ENCODE measurements at regions not wholly inside any gene's neighbourhood (a gene's known extent, or its start where the extent isn't known, plus 50 kb on each side); places are given as distances from the start of the nearest gene placed in this dataset.

DNA sequence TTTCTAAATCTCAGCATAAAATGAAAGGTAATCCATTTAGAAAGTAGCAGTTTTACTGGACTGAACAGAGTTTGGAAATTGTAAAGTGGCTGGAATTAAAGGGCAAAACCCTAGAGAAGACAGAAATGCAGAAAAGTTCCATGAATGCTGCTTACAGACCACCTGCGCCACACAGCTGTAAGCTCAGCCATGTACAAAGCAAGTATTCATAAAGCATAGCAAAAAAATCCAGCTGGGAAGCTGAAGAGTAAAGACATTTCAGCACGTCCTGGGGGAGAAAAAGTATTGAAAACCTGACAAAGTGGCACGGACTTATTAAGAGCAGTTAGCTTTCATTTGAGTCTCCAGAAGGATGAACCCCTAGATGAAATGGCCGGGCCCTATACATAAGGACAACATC is 220.1 kb upstream of the CNTN5 start:
- no peaks in the 10 kb centered on the region for H3K36me3 ChIP-seq (ENCODE audit: control insufficient read depth, insufficient read depth, low read length)
- no peaks in the 10 kb centered on the region for H3K9me3 ChIP-seq (ENCODE audit: control insufficient read depth, insufficient read depth, low read length)
- no TSS peak for BruUV-seq (replicated peaks)
- no peak overlapping the region for H4K91ac ChIP-seq (ENCODE audit: insufficient read depth, low read depth, low read length)
- intact Hi-C loops (cut with micrococcal nuclease): no loop called here
- no peak overlapping the region for H3K4me3 ChIP-seq (ENCODE audit: insufficient read depth, low read depth, low read length)
- H3K18ac ChIP-seq (ENCODE audit: low read depth, low read length): no peak overlapping the region
- dilution Hi-C loops (cut with HindIII; ENCODE audit: low sequenced_read_pairs, unreplicated experiment): no loop called here
- ATAC-seq (ENCODE audit: low read depth): no peak
- 0% methylated on average over 1 of the region's 4 CpGs; no CpG with 5 or more reads in 1 of the 2 experiments for WGBS, 2 experiments (ENCODE audit: extremely low coverage in 2 of 2, insufficient read length in 1 of 2)
- H3K23ac ChIP-seq (ENCODE audit: low read depth, low read length): no peak overlapping the region
- no peak overlapping the region for H3K4ac ChIP-seq (ENCODE audit: low read depth, low read length)
- no peak overlapping the region for H2BK20ac ChIP-seq (ENCODE audit: low read depth, low read length)
- H3K9ac ChIP-seq (ENCODE audit: low read depth, low read length): no peak overlapping the region
- ChIA-PET POLR2A (ENCODE audit: unreplicated experiment) (no interaction called here), CTCF (interaction anchor here (0.6 kb wide), 1 partner anchor 459 kb away, joined by 3 read pairs; no protein-coding TSS in a partner anchor)
- TF ChIP-seq CHD1 (IDR thresholded peaks at IDR 0.05; ENCODE audit: low read depth, low read length) (no peak), MAFK (IDR thresholded peaks at IDR 0.05; ENCODE audit: low read depth, low read length) (no peak), POLR2A (IDR thresholded peaks at IDR 0.05; ENCODE audit: low read depth, low read length) (no peak), RCOR1 (IDR thresholded peaks at IDR 0.05; ENCODE audit: insufficient replicate concordance, low read length) (no peak), MAZ (IDR thresholded peaks at IDR 0.05; ENCODE audit: borderline replicate concordance, low read depth, low read length) (no peak), BHLHE40 (IDR thresholded peaks at IDR 0.05; ENCODE audit: low read depth, low read length) (no peak), NFE2L2 (IDR thresholded peaks at IDR 0.05; ENCODE audit: low read depth, low read length) (no peak), MXI1 (IDR thresholded peaks at IDR 0.05; ENCODE audit: borderline replicate concordance, low read depth, low read length) (no peak), FOS (IDR thresholded peaks at IDR 0.05; ENCODE audit: low read depth, low read length) (no peak), SMC3 (IDR thresholded peaks at IDR 0.05; ENCODE audit: low read depth, low read length) (no peak), RFX5 (IDR thresholded peaks at IDR 0.05; ENCODE audit: low read depth, low read length) (no peak), CEBPB (IDR thresholded peaks at IDR 0.05; ENCODE audit: low read depth, low read length) (no peak), RAD21 (IDR thresholded peaks at IDR 0.05; ENCODE audit: low read length) (no peak)
- TF ChIP-seq, protein P1, sequence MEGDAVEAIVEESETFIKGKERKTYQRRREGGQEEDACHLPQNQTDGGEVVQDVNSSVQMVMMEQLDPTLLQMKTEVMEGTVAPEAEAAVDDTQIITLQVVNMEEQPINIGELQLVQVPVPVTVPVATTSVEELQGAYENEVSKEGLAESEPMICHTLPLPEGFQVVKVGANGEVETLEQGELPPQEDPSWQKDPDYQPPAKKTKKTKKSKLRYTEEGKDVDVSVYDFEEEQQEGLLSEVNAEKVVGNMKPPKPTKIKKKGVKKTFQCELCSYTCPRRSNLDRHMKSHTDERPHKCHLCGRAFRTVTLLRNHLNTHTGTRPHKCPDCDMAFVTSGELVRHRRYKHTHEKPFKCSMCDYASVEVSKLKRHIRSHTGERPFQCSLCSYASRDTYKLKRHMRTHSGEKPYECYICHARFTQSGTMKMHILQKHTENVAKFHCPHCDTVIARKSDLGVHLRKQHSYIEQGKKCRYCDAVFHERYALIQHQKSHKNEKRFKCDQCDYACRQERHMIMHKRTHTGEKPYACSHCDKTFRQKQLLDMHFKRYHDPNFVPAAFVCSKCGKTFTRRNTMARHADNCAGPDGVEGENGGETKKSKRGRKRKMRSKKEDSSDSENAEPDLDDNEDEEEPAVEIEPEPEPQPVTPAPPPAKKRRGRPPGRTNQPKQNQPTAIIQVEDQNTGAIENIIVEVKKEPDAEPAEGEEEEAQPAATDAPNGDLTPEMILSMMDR (conservative IDR thresholded peaks at IDR 0.05; ENCODE audit: low read depth, low read length): no peak
- TF ChIP-seq, protein P2, sequence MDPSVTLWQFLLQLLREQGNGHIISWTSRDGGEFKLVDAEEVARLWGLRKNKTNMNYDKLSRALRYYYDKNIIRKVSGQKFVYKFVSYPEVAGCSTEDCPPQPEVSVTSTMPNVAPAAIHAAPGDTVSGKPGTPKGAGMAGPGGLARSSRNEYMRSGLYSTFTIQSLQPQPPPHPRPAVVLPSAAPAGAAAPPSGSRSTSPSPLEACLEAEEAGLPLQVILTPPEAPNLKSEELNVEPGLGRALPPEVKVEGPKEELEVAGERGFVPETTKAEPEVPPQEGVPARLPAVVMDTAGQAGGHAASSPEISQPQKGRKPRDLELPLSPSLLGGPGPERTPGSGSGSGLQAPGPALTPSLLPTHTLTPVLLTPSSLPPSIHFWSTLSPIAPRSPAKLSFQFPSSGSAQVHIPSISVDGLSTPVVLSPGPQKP (IDR thresholded peaks at IDR 0.05; ENCODE audit: borderline replicate concordance, low read depth, low read length): no peak
- TF ChIP-seq, protein P3, sequence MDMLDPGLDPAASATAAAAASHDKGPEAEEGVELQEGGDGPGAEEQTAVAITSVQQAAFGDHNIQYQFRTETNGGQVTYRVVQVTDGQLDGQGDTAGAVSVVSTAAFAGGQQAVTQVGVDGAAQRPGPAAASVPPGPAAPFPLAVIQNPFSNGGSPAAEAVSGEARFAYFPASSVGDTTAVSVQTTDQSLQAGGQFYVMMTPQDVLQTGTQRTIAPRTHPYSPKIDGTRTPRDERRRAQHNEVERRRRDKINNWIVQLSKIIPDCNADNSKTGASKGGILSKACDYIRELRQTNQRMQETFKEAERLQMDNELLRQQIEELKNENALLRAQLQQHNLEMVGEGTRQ (IDR thresholded peaks at IDR 0.05; ENCODE audit: low read depth, low read length): no peak
- H3K9me1 ChIP-seq (ENCODE audit: insufficient read depth, low read length): no peaks in the 10 kb centered on the region
- no peak overlapping the region for H3K4me2 ChIP-seq (ENCODE audit: low read depth, low read length)
- H2AK5ac ChIP-seq (ENCODE audit: low read depth, low read length): no peak overlapping the region
- H3K79me1 ChIP-seq (ENCODE audit: low read depth in 1 of 2, low read length in 2 of 2): no peaks in the 10 kb centered on the region
- no peaks in the 10 kb centered on the region for H3K27me3 ChIP-seq (ENCODE audit: control insufficient read depth, insufficient read depth, low read length)
- H2AK9ac ChIP-seq (replicated peaks; ENCODE audit: low read depth, low read length, poor library complexity): no peak overlapping the region
- no peaks in the 10 kb centered on the region for H3K4me1 ChIP-seq (ENCODE audit: control insufficient read depth, insufficient read depth, low read length)
- no peak overlapping the region for H2BK120ac ChIP-seq (ENCODE audit: low read depth, low read length)
- no peak overlapping the region for H2BK5ac ChIP-seq (ENCODE audit: low read depth, low read length, poor library complexity, severe bottlenecking)
- no peak overlapping the region for H4K8ac ChIP-seq (ENCODE audit: low read depth in 2 of 2, low read length in 2 of 2)
- no peak overlapping the region for H3K27ac ChIP-seq (ENCODE audit: insufficient read depth, low read length)
- H3K14ac ChIP-seq (replicated peaks; ENCODE audit: low read depth, low read length): no peak overlapping the region
- H4K20me1 ChIP-seq (ENCODE audit: insufficient read depth, low read length): no peaks in the 10 kb centered on the region
- in situ Hi-C loops (cut with MboI; ENCODE audit: low sequenced_read_pairs): no loop called here
- no peak for DNase-seq
- H2BK15ac ChIP-seq (ENCODE audit: low read depth, low read length): no peak overlapping the region
- H4K5ac ChIP-seq (ENCODE audit: low read depth, low read length): no peak overlapping the region
- no peak overlapping the region for H2AFZ ChIP-seq (replicated peaks; ENCODE audit: low read length, poor library complexity)
- no peak overlapping the region for H3K56ac ChIP-seq (ENCODE audit: extremely low read depth, insufficient read depth, low read length)

All from IMR-90 (cell line).